ENCODE measurements at regions not wholly inside any gene's neighbourhood (a gene's known extent, or its start where the extent isn't known, plus 50 kb on each side); places are given as distances from the start of the nearest gene placed in this dataset.
"Not testable (repeated sequence)": the region's sequence is repeated elsewhere in the genome, so short reads cannot be mapped to it uniquely, and the experiment has no call there.

GRCh38 chr3:19022546-19022945, 125.8 kb upstream of the KCNH8 start:
- CTCF ChIA-PET: no interaction called here
- Mint-ChIP-seq H3K27me3 (peaks cover 12% of the 10 kb centered on the region), H3K4me3 (no peak overlapping the region), H3K36me3 (no peaks in the 10 kb centered on the region), H3K27ac (no peak overlapping the region), H3K9me3 (ENCODE audit: low read depth) (no peaks in the 10 kb centered on the region), H3K4me1 (no peaks in the 10 kb centered on the region)
- no peak for DNase-seq
- ATAC-seq: no peak

GRCh38 chr3:19016851-19017250, 131.5 kb upstream of the KCNH8 start:
- Mint-ChIP-seq H3K4me1 (no peaks in the 10 kb centered on the region), H3K27me3 (peaks cover 4% of the 10 kb centered on the region)

GRCh38 chr3:19013879-19014278, 134.4 kb upstream of the KCNH8 start:
- peaks cover 4% of the 10 kb centered on the region for H3K27me3 Mint-ChIP-seq
- CTCF ChIA-PET: no interaction called here

More at GRCh38 chr3:19016851-19017250, 131.5 kb upstream of the KCNH8 start:
- no peak for ATAC-seq
- no peak overlapping the region for H3K27ac Mint-ChIP-seq
- H3K4me3 Mint-ChIP-seq: no peak overlapping the region
- no peaks in the 10 kb centered on the region for H3K9me3 Mint-ChIP-seq (ENCODE audit: low read depth)
- DNase-seq: no peak
- H3K36me3 Mint-ChIP-seq: no peaks in the 10 kb centered on the region
- CTCF ChIA-PET: no interaction called here

GRCh38 chr3:19012846-19013245, 135.5 kb upstream of the KCNH8 start:
- H3K36me3 Mint-ChIP-seq: no peaks in the 10 kb centered on the region
- no peaks in the 10 kb centered on the region for H3K4me1 Mint-ChIP-seq
- no peak overlapping the region for H3K27ac Mint-ChIP-seq
- CTCF ChIA-PET: no interaction called here
- H3K4me3 Mint-ChIP-seq: no peak overlapping the region
- H3K27me3 Mint-ChIP-seq: peaks cover 6% of the 10 kb centered on the region
- no peak for ATAC-seq
- no peak for DNase-seq
- no peaks in the 10 kb centered on the region for H3K9me3 Mint-ChIP-seq (ENCODE audit: low read depth)

More at GRCh38 chr3:19013879-19014278, 134.4 kb upstream of the KCNH8 start:
- H3K9me3 Mint-ChIP-seq (ENCODE audit: low read depth): no peaks in the 10 kb centered on the region
- no peak for DNase-seq
- no peak overlapping the region for H3K27ac Mint-ChIP-seq
- no peaks in the 10 kb centered on the region for H3K4me1 Mint-ChIP-seq
- no peak overlapping the region for H3K4me3 Mint-ChIP-seq
- no peak for ATAC-seq
- H3K36me3 Mint-ChIP-seq: no peaks in the 10 kb centered on the region

GRCh38 chr3:19002606-19003005, 145.7 kb upstream of the KCNH8 start:
- H3K36me3 Mint-ChIP-seq: no peaks in the 10 kb centered on the region
- H3K4me3 Mint-ChIP-seq: no peak overlapping the region
- no peak for ATAC-seq
- no peak for DNase-seq
- H3K27ac Mint-ChIP-seq: no peak overlapping the region
- peaks cover 6% of the 10 kb centered on the region for H3K27me3 Mint-ChIP-seq
- CTCF ChIA-PET: interaction anchor here (1.4 kb wide), 1 partner anchor 14 kb away, joined by 4 read pairs; no protein-coding TSS in a partner anchor
- H3K4me1 Mint-ChIP-seq: no peaks in the 10 kb centered on the region
- no peaks in the 10 kb centered on the region for H3K9me3 Mint-ChIP-seq (ENCODE audit: low read depth)

- Mint-ChIP-seq H3K36me3 (no peaks in the 10 kb centered on the region), H3K9me3 (ENCODE audit: low read depth) (peaks cover 2% of the 10 kb centered on the region), H3K27ac (no peak overlapping the region), H3K27me3 (peaks cover 10% of the 10 kb centered on the region), H3K4me1 (no peaks in the 10 kb centered on the region), H3K4me3 (no peak overlapping the region)
- ATAC-seq (no peak), DNase-seq (no peak)
- CTCF ChIA-PET: no interaction called here
Measured at GRCh38 chr3:18998069-18998468, 150.2 kb upstream of the KCNH8 start.

DNA sequence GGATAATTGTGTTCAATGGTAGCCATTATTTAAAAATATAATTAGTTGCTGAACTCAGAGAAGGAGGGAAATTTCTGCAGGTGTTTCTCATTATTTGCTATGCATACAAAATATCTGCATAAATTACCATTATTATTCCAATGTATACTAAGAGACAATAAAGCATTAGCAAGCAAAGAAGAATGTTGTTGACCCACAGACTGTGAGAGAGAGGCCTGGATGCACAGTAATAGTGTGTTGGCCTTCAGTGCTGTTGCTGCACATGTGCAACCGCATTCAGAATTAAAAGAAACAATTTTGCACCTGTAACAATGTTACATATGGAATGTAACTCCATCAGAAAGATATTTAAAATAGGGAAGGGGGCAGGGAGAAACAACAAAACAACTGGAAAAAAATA, 155.6 kb upstream of the KCNH8 start:
- no peaks in the 10 kb centered on the region for H3K36me3 Mint-ChIP-seq
- no peak overlapping the region for H3K4me3 Mint-ChIP-seq
- DNase-seq (no peak), ATAC-seq (no peak)
- CTCF ChIA-PET: no interaction called here
- peaks cover 18% of the 10 kb centered on the region for H3K4me1 Mint-ChIP-seq
- peaks cover 23% of the 10 kb centered on the region for H3K27me3 Mint-ChIP-seq
- no peak overlapping the region for H3K27ac Mint-ChIP-seq
- peaks cover 2% of the 10 kb centered on the region for H3K9me3 Mint-ChIP-seq (ENCODE audit: low read depth)

DNA sequence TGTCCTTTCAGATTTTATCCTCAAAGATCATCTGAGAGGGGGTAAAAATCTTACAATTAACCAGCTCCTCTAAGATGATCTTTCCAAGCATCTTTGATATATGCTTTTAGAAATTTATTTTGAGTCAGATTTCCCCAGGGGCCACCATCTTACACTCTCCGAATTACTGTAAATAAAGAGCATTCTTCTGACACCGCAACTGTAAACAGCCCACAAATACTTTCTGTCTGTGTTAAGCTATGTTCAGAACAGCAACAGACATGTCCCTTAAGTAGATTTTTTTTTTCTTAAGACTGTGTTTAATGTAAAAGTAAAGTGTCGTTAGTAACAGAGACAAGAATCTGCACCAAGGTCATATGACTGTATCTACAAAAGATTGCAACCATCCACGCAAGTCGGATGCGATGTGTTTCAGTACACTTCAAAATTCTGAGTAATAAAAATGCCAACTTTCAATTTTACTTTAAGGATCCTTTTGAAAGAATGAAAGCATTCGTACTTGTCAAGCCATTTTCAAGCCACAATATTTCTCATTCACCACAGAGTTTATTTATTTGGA, 159.0 kb upstream of the KCNH8 start:
- Mint-ChIP-seq H3K36me3 (no peaks in the 10 kb centered on the region), H3K27ac (no peak overlapping the region), H3K9me3 (ENCODE audit: low read depth) (no peaks in the 10 kb centered on the region), H3K4me1 (peaks cover 18% of the 10 kb centered on the region), H3K27me3 (peaks cover 31% of the 10 kb centered on the region), H3K4me3 (peak overlapping the region; percentile 28)
- CTCF ChIA-PET: interaction anchor here (0.6 to 1.5 kb wide), 7 partner anchors 12 to 1148 kb away, joined by 3 to 4 read pairs (median 3); no protein-coding TSS in a partner anchor
- DNase-seq: no peak
- peak; percentile 23 for ATAC-seq

DNA sequence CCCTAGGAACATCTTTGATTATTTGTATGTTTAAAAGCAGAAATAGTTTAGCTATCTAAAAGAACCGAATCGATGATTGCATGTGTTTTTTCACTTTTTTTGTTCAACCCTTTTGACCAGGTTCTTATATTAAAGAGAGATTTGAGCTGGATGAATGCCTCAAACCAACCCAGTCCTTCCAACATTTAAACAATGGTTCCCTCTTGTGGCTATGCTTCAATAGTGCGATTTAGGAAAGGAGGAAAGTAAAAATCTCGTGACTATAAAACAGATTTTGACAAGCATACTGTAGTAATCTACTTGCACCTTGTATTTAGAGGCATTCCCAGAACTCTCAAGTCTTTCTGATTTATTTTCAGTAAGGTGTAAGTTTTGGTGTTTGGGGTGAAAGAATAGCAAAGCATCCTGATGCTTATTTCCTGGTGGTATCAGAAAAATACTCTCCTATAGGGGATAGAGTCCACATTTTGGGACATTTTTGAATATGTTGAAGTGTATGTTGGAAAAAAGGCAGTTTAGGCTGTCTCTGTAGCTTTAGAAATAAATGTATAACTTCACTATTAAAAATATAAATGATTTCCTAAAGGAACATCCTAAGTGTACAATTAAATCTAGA, 159.6 kb upstream of the KCNH8 start:
- CTCF ChIA-PET: interaction anchor here (0.6 to 1.4 kb wide), 8 partner anchors 13 to 1147 kb away, joined by 3 to 4 read pairs (median 4); no protein-coding TSS in a partner anchor
- peaks cover 18% of the 10 kb centered on the region for H3K4me1 Mint-ChIP-seq
- no peak overlapping the region for H3K27ac Mint-ChIP-seq
- no peaks in the 10 kb centered on the region for H3K9me3 Mint-ChIP-seq (ENCODE audit: low read depth)
- no peak for DNase-seq
- peak overlapping the region; percentile 33 for H3K4me3 Mint-ChIP-seq
- H3K36me3 Mint-ChIP-seq: no peaks in the 10 kb centered on the region
- ATAC-seq: peak; percentile 68
- peaks cover 31% of the 10 kb centered on the region for H3K27me3 Mint-ChIP-seq

DNA sequence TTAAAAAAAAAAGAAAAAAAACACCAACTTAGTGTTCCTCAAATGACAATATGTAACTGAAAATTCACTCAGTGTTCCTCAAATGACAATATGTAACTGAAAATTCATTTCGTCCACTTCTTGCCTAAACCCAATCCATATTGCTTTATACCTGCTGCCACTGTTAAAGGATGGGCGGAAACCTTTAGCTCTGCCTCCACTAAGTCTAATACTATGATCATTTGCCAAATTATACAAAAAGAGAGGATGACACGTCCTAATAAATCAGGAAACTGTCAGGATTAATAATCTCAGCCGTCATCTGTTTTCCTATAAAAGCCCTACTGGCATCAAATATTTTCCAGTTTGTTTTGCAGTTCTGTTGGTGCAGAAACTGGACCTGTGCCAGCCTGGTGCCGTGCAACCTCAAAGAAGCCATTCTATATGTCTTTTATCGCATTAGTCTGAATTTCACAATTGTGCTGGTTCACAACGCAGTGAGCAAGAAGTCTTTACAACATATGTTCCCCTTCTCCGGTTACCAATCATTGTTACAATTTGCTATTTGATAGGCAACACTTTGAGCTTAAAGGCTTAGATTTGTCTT, 160.4 kb upstream of the KCNH8 start:
- ATAC-seq: no peak
- Mint-ChIP-seq H3K36me3 (no peaks in the 10 kb centered on the region), H3K9me3 (ENCODE audit: low read depth) (no peaks in the 10 kb centered on the region), H3K27me3 (peaks cover 31% of the 10 kb centered on the region), H3K4me3 (no peak overlapping the region), H3K4me1 (peaks cover 18% of the 10 kb centered on the region), H3K27ac (no peak overlapping the region)
- CTCF ChIA-PET: interaction anchor here (0.7 to 1.3 kb wide), 6 partner anchors 14 to 1147 kb away, joined by 3 to 4 read pairs (median 4); no protein-coding TSS in a partner anchor
- no peak for DNase-seq

- CTCF ChIA-PET: no interaction called here
- no peak for ATAC-seq
Measured at GRCh38 chr3:18987070-18987469, 161.2 kb upstream of the KCNH8 start.

DNA sequence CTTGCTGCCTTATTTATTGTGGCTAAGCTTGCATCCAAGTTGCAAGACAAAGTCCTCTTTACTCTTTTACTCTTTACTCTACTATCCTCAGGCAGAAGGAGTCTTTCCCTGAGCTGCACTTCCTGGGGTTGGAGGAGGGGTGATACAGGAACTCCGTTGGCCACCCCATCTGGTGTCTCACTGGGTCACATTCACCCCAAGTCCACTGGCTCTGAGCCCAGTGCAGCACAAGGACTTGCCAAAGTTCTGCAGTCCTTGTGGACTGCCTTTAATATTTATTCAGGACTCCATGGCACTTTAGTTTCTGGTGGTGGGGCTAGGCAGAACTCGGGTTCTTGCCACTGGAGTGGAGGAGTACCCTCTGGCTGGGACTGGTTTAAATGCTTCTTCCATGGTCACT, 165.4 kb upstream of the KCNH8 start:
- DNase-seq: no peak
- CTCF ChIA-PET: no interaction called here
- Mint-ChIP-seq H3K36me3 (no peaks in the 10 kb centered on the region), H3K27ac (no peak overlapping the region), H3K27me3 (peaks cover 16% of the 10 kb centered on the region), H3K4me3 (no peak overlapping the region), H3K9me3 (ENCODE audit: low read depth) (no peaks in the 10 kb centered on the region), H3K4me1 (peaks cover 2% of the 10 kb centered on the region)
- no peak for ATAC-seq

More at GRCh38 chr3:18987070-18987469, 161.2 kb upstream of the KCNH8 start:
- DNase-seq: no peak
- Mint-ChIP-seq H3K9me3 (ENCODE audit: low read depth) (no peaks in the 10 kb centered on the region), H3K27ac (no peak overlapping the region), H3K4me3 (no peak overlapping the region), H3K36me3 (no peaks in the 10 kb centered on the region), H3K27me3 (peaks cover 31% of the 10 kb centered on the region), H3K4me1 (peaks cover 18% of the 10 kb centered on the region)

DNA sequence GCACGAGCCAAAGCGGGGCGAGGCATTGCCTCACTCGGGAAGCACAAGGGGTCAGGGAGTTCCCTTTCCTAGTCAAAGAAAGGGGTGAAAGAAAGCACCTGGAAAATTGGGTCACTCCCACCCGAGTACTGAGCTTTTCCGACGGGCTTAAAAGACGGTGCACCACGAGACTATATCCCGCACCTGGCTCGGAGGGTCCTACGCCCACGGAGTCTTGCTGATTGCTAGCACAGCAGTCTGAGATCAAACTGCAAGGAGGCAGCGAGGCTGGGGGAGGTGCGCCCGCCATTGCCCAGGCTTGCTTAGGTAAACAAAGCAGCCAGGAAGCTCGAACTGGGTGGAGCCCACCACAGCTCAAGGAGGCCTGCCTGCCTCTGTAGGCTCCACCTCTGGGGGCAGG, 172.2 kb upstream of the KCNH8 start:
- H3K36me3 Mint-ChIP-seq; ATAC-seq; H3K27me3 Mint-ChIP-seq; H3K27ac Mint-ChIP-seq; H3K4me1 Mint-ChIP-seq; DNase-seq; H3K9me3 Mint-ChIP-seq (ENCODE audit: low read depth); H3K4me3 Mint-ChIP-seq: not testable (repeated sequence)
- CTCF ChIA-PET: interaction anchor here (1.2 kb wide), 1 partner anchor 13 kb away, joined by 3 read pairs; no protein-coding TSS in a partner anchor

- Mint-ChIP-seq H3K27ac (no peak overlapping the region), H3K27me3 (peaks cover 7% of the 10 kb centered on the region), H3K4me3 (no peak overlapping the region), H3K9me3 (ENCODE audit: low read depth) (no peaks in the 10 kb centered on the region), H3K4me1 (no peaks in the 10 kb centered on the region), H3K36me3 (no peaks in the 10 kb centered on the region)
- no peak for DNase-seq
- no peak for ATAC-seq
- CTCF ChIA-PET: no interaction called here
Measured at GRCh38 chr3:18968120-18968519, 180.2 kb upstream of the KCNH8 start.
